CD4-positive, alpha-beta T cell treated with Interferon gamma for 1 hour (primary cell): ENCODE measurements at regions not wholly inside any gene's neighbourhood (a gene's known extent, or its start where the extent isn't known, plus 50 kb on each side); places are given as distances from the start of the nearest gene placed in this dataset.
"Not testable (repeated sequence)": the region's sequence is repeated elsewhere in the genome, so short reads cannot be mapped to it uniquely, and the experiment has no call there.

Source experiments
- DNase-seq: peaks from one replicate; pipeline ENCODE4 v3.0.0-alpha.2; 2020

DNA sequence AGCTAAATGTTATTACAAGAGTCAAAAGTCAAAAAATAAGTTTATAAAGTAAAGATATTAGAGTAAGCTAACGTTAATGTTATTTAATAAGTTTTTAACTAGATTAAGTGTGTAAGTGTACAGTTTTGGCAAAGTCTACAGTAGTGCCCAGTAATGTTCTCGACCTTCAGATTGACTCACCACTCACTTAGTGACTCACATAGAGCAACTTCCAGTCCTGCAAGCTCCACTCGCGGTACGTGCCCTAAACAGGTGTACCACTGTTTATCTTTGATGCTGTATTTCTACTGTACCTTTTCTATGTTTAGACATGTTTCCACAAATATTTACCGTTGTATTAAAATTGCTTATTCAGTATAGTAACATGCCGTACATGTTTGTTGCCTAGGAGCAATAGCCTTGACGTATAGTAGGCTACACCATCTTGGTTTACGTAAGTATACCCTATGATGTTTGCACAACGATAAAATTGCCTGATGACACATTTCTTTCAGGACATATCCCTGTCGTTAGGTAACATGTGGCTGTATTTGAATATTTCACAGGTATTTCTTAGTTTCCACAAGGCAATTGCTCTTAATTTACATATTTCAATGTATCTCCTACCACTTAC lies 1641.9 kb upstream of the PIK3C3 start:
- no peak for DNase-seq

DNA sequence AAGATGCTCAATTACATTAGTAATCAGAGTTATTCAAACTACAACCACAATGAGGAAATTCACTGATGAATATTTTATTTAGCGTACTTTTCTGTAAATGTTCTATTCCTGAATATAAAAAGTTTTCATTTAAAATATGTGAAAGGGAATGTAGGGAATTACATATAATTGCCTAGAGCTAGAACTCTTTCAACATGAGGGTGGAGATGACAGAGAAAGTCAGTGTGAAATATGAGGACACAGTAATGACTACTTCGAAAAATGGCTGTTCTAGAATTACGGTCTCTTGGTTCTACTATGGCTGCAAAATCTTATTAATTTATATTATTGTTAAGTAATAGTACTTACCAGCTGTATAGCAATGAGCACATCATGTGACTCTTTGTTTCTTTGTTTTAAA lies 1647.4 kb upstream of the PIK3C3 start:
- no peak for DNase-seq

- no peak for DNase-seq
These were observed 1658.2 kb upstream of the PIK3C3 start for GRCh38 chr18:40296717-40297413.

- no peak for DNase-seq
These were observed 1661.9 kb upstream of the PIK3C3 start for GRCh38 chr18:40292985-40293710.

DNA sequence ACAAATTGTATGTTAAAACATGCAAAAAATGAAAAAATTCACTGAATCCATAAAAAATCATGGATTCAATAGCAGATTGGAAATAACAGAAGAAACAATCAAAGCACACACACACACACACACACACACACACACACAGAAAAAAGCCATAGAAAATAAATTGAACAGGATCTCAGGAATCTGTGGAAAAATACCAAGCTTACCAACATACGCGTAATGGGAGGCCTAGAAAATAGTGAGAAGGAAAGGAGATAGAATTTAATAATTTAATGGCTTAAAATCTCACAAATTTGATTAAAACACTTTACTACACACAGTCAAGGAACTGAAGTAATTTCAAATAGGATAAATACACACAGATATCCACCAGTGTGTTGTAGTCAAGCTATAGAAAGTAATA lies 1671.5 kb upstream of the PIK3C3 start:
- no peak for DNase-seq

DNA sequence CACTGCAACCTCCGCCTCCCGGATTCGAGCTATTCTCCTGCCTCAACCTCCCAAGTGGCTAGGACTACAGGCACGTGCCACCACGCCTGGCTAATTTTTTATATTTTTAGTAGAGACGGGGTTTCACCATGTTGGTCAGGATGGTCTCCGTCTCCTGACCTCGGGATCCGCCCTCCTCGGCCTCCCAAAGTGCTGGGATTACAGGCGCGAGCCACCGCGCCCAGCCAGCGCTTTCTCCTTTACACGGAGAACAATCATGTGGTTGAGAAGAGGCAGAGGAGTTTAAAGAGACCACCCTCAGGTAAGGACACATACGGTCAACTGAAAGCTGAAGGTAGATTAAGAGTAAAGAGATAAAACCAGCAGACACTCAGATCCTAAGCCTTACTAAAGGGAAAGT lies 1673.7 kb upstream of the PIK3C3 start:
- not testable (repeated sequence) for DNase-seq

- DNase-seq, result no peak
These were observed 1680.3 kb upstream of the PIK3C3 start for GRCh38 chr18:40274618-40275196.

GRCh38 chr18:40272630-40273231 lies 1682.3 kb upstream of the PIK3C3 start:
- no peak for DNase-seq

- no peak for DNase-seq
These were observed 1695.8 kb upstream of the PIK3C3 start for GRCh38 chr18:40259115-40259835.

DNA sequence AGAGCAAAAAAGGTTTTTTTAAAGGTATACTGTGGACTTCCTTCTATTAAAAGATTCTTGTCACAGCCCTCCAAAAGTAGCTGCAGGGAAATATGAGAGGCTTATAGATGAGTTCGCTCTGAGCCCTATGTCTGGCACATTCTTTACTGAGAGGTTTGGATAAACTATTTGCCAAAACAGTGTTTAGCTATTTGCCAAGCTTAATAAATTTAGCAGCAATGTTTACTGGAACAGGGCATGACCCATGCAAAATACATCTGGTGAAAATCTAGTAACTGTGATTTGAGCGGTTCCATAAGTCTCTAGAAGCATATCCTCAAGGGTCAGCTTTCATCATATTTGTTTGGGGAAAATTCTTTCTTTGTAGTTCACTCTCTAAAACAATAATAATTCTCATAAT lies 1696.7 kb upstream of the PIK3C3 start:
- DNase-seq, result no peak

DNA sequence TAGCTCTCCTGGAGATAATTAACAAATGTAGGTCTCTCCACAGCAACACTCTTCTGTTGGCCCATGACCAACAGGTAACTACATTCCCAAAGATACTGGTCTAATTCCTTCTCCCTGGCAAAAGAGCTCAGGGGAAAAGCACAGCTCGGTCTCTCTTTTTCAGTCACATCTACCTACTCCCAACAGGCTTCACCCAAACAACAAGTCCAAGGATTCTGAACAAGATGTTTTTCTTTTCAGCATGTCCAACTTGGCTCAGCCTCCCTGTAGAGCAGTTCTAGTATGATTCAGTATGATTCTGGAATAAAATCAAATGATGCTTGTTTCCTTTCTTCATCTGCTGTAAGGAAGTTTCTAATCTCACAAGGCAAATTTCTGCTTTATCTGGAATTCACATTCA lies 1704.8 kb upstream of the PIK3C3 start:
- DNase-seq, result no peak

GRCh38 chr18:40249390-40250080 lies 1705.5 kb upstream of the PIK3C3 start:
- DNase-seq, result no peak

- DNase-seq, result not testable (repeated sequence)
These were observed 1709.4 kb upstream of the PIK3C3 start for GRCh38 chr18:40245612-40246011.

DNA sequence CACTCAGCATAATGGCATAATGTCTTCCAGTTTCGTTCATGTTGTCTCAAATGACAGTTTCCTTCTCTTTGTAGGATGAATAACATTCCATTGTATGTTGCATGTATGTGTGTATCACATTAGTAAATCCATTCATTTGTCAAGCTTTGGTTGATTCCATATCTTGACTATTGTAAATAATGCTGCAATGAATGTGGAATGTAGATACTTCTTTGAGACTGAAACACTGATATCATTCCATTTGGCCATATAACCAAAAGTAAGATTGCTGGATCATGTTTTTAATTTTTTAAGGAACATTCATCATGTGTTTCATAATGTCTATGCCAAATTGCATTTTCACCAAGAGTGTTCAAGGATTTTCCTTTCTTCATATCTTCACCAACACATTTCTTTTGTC lies 1711.4 kb upstream of the PIK3C3 start:
- no peak for DNase-seq

GRCh38 chr18:40235836-40236235 lies 1719.2 kb upstream of the PIK3C3 start:
- DNase-seq, result no peak

- DNase-seq, result no peak
These were observed 1719.7 kb upstream of the PIK3C3 start for GRCh38 chr18:40235323-40235722.

- no peak for DNase-seq
These were observed 1721.0 kb upstream of the PIK3C3 start for GRCh38 chr18:40233931-40234616.

DNA sequence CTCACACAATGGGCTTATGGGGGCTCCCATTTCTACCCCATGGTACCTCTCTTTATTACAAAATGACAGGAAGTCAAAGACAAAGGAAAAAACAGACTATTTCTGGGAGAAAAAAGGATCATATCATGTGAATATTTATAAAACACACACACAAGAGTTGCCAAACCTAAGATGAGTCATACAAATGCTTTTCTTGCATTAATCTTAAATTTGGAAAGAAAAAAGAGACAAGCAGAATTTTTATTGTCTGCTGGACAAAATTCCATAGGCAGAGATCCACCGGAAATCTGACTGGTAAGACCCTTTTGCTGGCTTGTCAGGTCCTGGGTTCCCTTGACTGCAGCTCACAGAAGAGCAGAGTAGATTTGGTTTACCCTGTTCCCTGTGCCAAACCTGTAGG lies 1732.3 kb upstream of the PIK3C3 start:
- DNase-seq, result no peak

DNA sequence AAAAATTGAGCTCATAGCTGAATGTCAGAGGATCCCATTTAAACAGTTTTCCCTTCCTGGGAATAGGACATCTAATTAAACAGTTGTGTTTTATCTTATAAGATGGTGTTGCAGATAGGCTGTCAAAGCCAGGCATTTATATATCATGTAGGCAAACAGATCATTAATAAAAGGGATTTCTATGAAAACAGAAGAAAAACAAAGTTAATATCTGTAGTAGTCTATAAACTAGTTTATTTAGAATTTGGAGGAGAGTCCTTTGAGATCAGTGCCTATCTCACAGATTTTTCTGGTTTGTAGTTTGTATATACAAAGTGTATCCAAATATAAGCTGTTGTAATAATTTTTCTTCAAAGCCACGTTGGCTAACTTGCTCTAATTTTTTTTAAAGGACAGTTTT lies 1738.2 kb upstream of the PIK3C3 start:
- no peak for DNase-seq

DNA sequence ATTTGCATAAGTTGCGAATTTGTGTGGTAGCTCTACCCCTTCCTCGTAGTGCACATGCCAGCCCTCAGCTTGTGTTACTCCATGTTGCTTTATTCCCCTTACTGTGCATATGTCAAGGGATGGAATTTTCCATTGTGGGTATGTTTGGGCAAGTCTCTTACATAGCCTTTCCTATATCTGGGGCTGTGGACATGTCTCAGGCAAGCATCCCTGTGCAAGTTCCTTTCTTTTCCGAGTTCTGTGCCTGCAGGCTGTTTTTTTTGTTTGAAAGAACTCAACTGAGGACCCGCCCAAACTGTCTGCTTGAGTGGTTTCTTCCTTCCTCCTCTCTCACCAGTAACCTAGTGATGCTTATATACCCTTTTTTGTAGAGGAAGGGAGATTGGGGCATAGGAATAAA lies 1739.1 kb upstream of the PIK3C3 start:
- no peak for DNase-seq

DNA sequence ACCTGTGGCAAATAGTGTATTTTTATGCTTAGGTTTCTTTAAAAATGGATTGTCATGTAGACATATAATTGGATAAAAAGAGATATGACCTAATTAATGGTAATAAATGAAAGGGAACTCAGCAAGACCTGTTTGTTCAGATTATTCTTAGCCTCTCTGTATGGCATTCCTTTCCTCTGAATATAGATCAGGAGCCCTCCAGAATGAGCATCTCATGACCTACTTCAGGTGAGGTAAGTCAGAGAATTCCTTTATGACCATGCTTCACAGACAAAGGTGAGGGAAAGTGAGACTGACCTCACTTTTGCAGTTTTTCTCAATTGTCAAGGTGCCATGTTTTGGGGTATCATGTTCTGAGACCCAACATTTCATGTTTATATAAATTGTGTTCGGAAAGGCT lies 1744.3 kb upstream of the PIK3C3 start:
- no peak for DNase-seq

DNA sequence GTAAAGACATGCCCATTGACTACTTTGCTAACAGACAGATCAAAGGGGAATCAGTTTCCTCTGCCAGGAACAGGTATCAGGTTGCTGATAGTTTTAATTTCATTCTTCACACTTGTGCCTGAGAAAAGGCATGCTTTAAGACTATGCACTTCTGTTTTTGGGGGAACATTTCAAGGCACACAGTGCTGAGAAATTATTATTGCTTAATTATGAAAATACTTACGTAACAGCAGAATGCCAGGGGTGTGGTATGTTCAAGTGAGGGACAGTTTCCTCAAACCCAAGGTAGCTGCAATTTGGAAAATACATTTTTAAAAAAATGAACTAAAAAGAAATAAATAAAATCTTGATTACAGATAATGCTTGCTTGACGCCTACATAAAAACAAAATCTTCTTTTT lies 1746.1 kb upstream of the PIK3C3 start:
- DNase-seq, result no peak
